Testis (tissue), 2 donors: ENCODE measurements at regions not wholly inside any gene's neighbourhood (a gene's known extent, or its start where the extent isn't known, plus 50 kb on each side); places are given as distances from the start of the nearest gene placed in this dataset.

ENCODE experiments used
- CTCF ChIP-seq, 3 experiments: fragments of 450-650 bp in 2 of 3; fragments of 200-600 bp in 1 of 3; sonication (generic) in 1 of 3; IDR thresholded peaks; one replicate each; pipeline ENCODE4 v1.5.1; 2016 to 2019; ENCODE audit warnings: antibody characterized with exemption in 3 of 3, mild to moderate bottlenecking in 2 of 3, moderate library complexity in 1 of 3
- POLR2A ChIP-seq: fragments of 450-650 bp; IDR thresholded peaks from one replicate; pipeline ENCODE4 v1.6.1; 2017; ENCODE audit warnings: antibody characterized with exemption, mild to moderate bottlenecking, moderate library complexity

DNA sequence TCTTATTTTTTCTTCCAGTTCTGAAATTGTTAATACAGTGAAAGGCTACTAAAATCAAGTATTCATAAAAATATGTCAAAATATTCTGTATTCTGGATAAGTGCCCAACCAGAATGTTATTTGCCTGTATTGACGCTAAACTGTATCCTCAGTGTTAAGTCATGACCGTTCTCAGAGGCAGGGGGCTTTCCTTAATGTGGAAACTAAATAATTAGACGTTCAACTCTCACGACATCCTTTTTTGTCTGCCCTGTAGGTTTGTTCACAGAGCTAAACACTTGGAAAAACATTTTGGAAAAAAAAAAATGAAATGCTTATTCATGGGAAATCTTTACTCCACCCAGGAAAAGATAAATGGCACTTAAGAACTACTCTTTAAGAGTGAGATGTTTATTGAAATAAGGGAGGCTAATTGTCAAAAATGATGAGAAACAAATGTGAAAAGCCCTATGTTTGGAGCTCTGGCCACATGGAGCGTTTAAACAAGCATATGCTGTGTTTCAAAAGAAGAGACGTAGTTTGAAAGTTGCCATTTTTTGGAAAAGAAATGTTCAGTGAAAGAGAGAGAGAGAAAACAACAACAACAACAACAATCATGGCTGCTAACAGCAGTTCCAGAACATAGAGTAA is 453.1 kb upstream of the MARCKS start:
- TF ChIP-seq CTCF (IDR thresholded peaks at IDR 0.05) (no peak), POLR2A (no peak)
